IMR-90 (cell line): ENCODE measurements at regions not wholly inside any gene's neighbourhood (a gene's known extent, or its start where the extent isn't known, plus 50 kb on each side); places are given as distances from the start of the nearest gene placed in this dataset.

Source experiments
- ATAC-seq: fragments of 200-7000 bp; cut with Tn5 transposase; 2 replicates; pipeline ENCODE4 v1.9.1; 2020; ENCODE audit warnings: low read depth, mild to moderate bottlenecking, moderate library complexity
- BruUV-seq: library from RNA; stranded (reverse); fragments of 400-500 nt; replicated peaks from 2 replicates; lab custom pipeline; 2021; lab: Mats Ljungman, UMichigan
- CTCF ChIA-PET: fragments of 300-600 bp; formaldehyde crosslinking; extraction: SDS; loops from one replicate; lab custom pipeline; 2021; ENCODE audit warnings: antibody characterized with exemption; lab: Yijun Ruan, JAX
- POLR2A ChIA-PET: fragments of 300-600 bp; sonication (Branson Sonifier 250); formaldehyde crosslinking; loops from one replicate; lab custom pipeline; 2022; ENCODE audit warnings: antibody characterized with exemption; ENCODE audit not compliant: unreplicated experiment; lab: Charles Lee
- DNase-seq: peaks from one replicate; pipeline ENCODE4 v3.0.0; 2013
- H2AFZ ChIP-seq: replicated peaks from 2 replicates; pipeline ENCODE3; 2013; ENCODE audit warnings: low read length, mild to moderate bottlenecking; ENCODE audit not compliant: poor library complexity
- H2AK5ac ChIP-seq: 2 replicates; pipeline ENCODE4 v1.6.1; 2013; ENCODE audit warnings: low read depth, low read length, inconsistent platforms
- H2AK9ac ChIP-seq: replicated peaks from 2 replicates; pipeline ENCODE3; 2013; ENCODE audit warnings: mild to moderate bottlenecking, low read depth, low read length, moderate library complexity; ENCODE audit not compliant: poor library complexity
- H2BK120ac ChIP-seq: 2 replicates; pipeline ENCODE4 v1.6.1; 2013; ENCODE audit warnings: low read depth, low read length, inconsistent platforms
- H2BK15ac ChIP-seq: 3 replicates; pipeline ENCODE4 v1.6.1; 2013; ENCODE audit warnings: low read depth, low read length, inconsistent platforms
- H2BK20ac ChIP-seq: 2 replicates; pipeline ENCODE4 v1.6.1; 2013; ENCODE audit warnings: low read depth, mild to moderate bottlenecking, inconsistent platforms, low read length, moderate library complexity
- H2BK5ac ChIP-seq: 2 replicates; pipeline ENCODE4 v1.6.1; 2013; ENCODE audit warnings: mild to moderate bottlenecking, low read depth, low read length, inconsistent platforms; ENCODE audit not compliant: poor library complexity, severe bottlenecking
- H3K14ac ChIP-seq: replicated peaks from 2 replicates; pipeline ENCODE4 v1.6.1; 2013; ENCODE audit warnings: low read depth, low read length, inconsistent platforms
- H3K18ac ChIP-seq: 2 replicates; pipeline ENCODE4 v1.6.1; 2013; ENCODE audit warnings: low read depth, low read length, control low read depth
- H3K23ac ChIP-seq: 2 replicates; pipeline ENCODE4 v1.6.1; 2013; ENCODE audit warnings: low read depth, low read length, inconsistent platforms
- H3K27ac ChIP-seq: 2 replicates; pipeline ENCODE4 v1.5.1; 2013; ENCODE audit warnings: mild to moderate bottlenecking, control low read depth, low read length; ENCODE audit not compliant: insufficient read depth
- H3K27me3 ChIP-seq: 2 replicates; pipeline ENCODE4 v1.6.1; 2013; ENCODE audit warnings: low read length; ENCODE audit not compliant: control insufficient read depth, insufficient read depth
- H3K36me3 ChIP-seq: 2 replicates; pipeline ENCODE4 v1.6.1; 2013; ENCODE audit warnings: low read length, mixed read lengths; ENCODE audit not compliant: control insufficient read depth, insufficient read depth
- H3K4ac ChIP-seq: 2 replicates; pipeline ENCODE4 v1.6.1; 2013; ENCODE audit warnings: low read depth, low read length, inconsistent platforms
- H3K4me1 ChIP-seq: 2 replicates; pipeline ENCODE4 v1.6.1; 2013; ENCODE audit warnings: low read length, mixed read lengths; ENCODE audit not compliant: control insufficient read depth, insufficient read depth
- H3K4me2 ChIP-seq: 2 replicates; pipeline ENCODE4 v1.6.1; 2013; ENCODE audit warnings: low read depth, mild to moderate bottlenecking, control low read depth, low read length, moderate library complexity
- H3K4me3 ChIP-seq: 2 replicates; pipeline ENCODE4 v1.5.1; 2013; ENCODE audit warnings: low read depth, mild to moderate bottlenecking, control low read depth, low read length, moderate library complexity; ENCODE audit not compliant: insufficient read depth
- H3K56ac ChIP-seq: 2 replicates; pipeline ENCODE4 v1.6.1; 2013; ENCODE audit warnings: low read length, inconsistent platforms; ENCODE audit not compliant: insufficient read depth; ENCODE audit errors: extremely low read depth
- H3K79me1 ChIP-seq, 2 experiments: 2 replicates each; pipeline ENCODE4 v1.6.1; 2013; ENCODE audit warnings: low read length in 2 of 2, inconsistent platforms in 1 of 2, low read depth in 1 of 2
- H3K9ac ChIP-seq: 2 replicates; pipeline ENCODE4 v1.6.1; 2013; ENCODE audit warnings: low read depth, low read length, control low read depth
- H3K9me1 ChIP-seq: 2 replicates; pipeline ENCODE4 v1.6.1; 2013; ENCODE audit warnings: low read length, inconsistent platforms; ENCODE audit not compliant: insufficient read depth
- H3K9me3 ChIP-seq: 2 replicates; pipeline ENCODE4 v1.6.1; 2013; ENCODE audit warnings: low read length; ENCODE audit not compliant: control insufficient read depth, insufficient read depth
- H4K20me1 ChIP-seq: 2 replicates; pipeline ENCODE4 v1.6.1; 2013; ENCODE audit warnings: low read length, inconsistent platforms; ENCODE audit not compliant: insufficient read depth
- H4K5ac ChIP-seq: 2 replicates; pipeline ENCODE4 v1.6.1; 2013; ENCODE audit warnings: mild to moderate bottlenecking, low read depth, low read length, control low read depth
- H4K8ac ChIP-seq, 2 experiments: 2 replicates each; pipeline ENCODE4 v1.6.1; 2013; ENCODE audit warnings: low read depth in 2 of 2, low read length in 2 of 2, control low read depth in 1 of 2, inconsistent platforms in 1 of 2
- H4K91ac ChIP-seq: 2 replicates; pipeline ENCODE4 v1.6.1; 2013; ENCODE audit warnings: low read depth, low read length, inconsistent platforms; ENCODE audit not compliant: insufficient read depth
- MAFK ChIP-seq: IDR thresholded peaks from 2 replicates; pipeline ENCODE4 v1.6.1; 2012; ENCODE audit warnings: low read depth, low read length, improper control_type of control experiment
- WGBS, 2 experiments: methylation state at CpG; one replicate each; pipeline versions ENCODE4 v1.1.5 to v1.1.7; 2013; ENCODE audit warnings: missing lambda C conversion rate in 2 of 2; ENCODE audit not compliant: insufficient read length in 1 of 2; ENCODE audit errors: extremely low coverage in 2 of 2; 5-methylcytosine and 5-hydroxymethylcytosine counted together
- dilution Hi-C: fragments of 300-500 bp; cut with HindIII; formaldehyde crosslinking; loops from one replicate; pipeline ENCODE4 v1.14.3; 2018; ENCODE audit warnings: low sequenced_read_pairs; ENCODE audit not compliant: unreplicated experiment
- in situ Hi-C: fragments of 300-500 bp; cut with MboI; formaldehyde crosslinking; loops from 3 replicates; pipeline ENCODE4 v1.14.3; 2019; ENCODE audit warnings: low sequenced_read_pairs, inconsistent platforms, mixed read lengths
- intact Hi-C: fragments of 100-400 bp; cut with micrococcal nuclease; formaldehyde crosslinking; loops from 2 replicates; pipeline ENCODE4 v1.10.0; 2022
- TF ChIP-seq, protein P1 (sequence below): fragments of 150-350 bp; IDR thresholded peaks from 2 replicates; pipeline ENCODE4 v1.6.1; 2016; ENCODE audit warnings: low read depth, mild to moderate bottlenecking, low read length, moderate library complexity, borderline replicate concordance

GRCh38 chr9:79962150-79962549 lies 390.4 kb downstream of the TLE4 start:
- H2AFZ ChIP-seq: no peak overlapping the region
- no peak overlapping the region for H3K56ac ChIP-seq
- ATAC-seq (no peak), DNase-seq (no peak)
- no peak overlapping the region for H3K4ac ChIP-seq
- H3K9ac ChIP-seq: no peak overlapping the region
- no peak overlapping the region for H3K14ac ChIP-seq
- no peak overlapping the region for H3K27ac ChIP-seq
- no peak overlapping the region for H3K4me2 ChIP-seq
- H4K5ac ChIP-seq: no peak overlapping the region
- no peak overlapping the region for H2BK120ac ChIP-seq
- no peak overlapping the region for H4K8ac ChIP-seq
- no peak overlapping the region for H2BK15ac ChIP-seq
- no peaks in the 10 kb centered on the region for H3K79me1 ChIP-seq
- no peak overlapping the region for H3K23ac ChIP-seq
- ChIA-PET POLR2A (no interaction called here), CTCF (no interaction called here)
- no TSS peak for BruUV-seq
- H2BK20ac ChIP-seq: no peak overlapping the region
- in situ Hi-C loops (no loop called here), dilution Hi-C loops (no loop called here), intact Hi-C loops (no loop called here)
- H2BK5ac ChIP-seq: no peak overlapping the region
- no peak overlapping the region for H2AK9ac ChIP-seq
- no peaks in the 10 kb centered on the region for H4K20me1 ChIP-seq
- H3K27me3 ChIP-seq: peaks cover 4% of the 10 kb centered on the region
- TF ChIP-seq, protein P1, sequence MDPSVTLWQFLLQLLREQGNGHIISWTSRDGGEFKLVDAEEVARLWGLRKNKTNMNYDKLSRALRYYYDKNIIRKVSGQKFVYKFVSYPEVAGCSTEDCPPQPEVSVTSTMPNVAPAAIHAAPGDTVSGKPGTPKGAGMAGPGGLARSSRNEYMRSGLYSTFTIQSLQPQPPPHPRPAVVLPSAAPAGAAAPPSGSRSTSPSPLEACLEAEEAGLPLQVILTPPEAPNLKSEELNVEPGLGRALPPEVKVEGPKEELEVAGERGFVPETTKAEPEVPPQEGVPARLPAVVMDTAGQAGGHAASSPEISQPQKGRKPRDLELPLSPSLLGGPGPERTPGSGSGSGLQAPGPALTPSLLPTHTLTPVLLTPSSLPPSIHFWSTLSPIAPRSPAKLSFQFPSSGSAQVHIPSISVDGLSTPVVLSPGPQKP: no peak
- peak; percentile 87 for TF ChIP-seq MAFK
- H2AK5ac ChIP-seq: no peak overlapping the region
- no peaks in the 10 kb centered on the region for H3K9me3 ChIP-seq
- no peaks in the 10 kb centered on the region for H3K4me1 ChIP-seq
- no peaks in the 10 kb centered on the region for H3K9me1 ChIP-seq
- H4K91ac ChIP-seq: no peak overlapping the region
- no peaks in the 10 kb centered on the region for H3K36me3 ChIP-seq
- H3K18ac ChIP-seq: no peak overlapping the region
- WGBS, 2 experiments: no CpG with 5 or more reads among the region's 1 CpG
- no peak overlapping the region for H3K4me3 ChIP-seq
